ENCODE measurements at regions not wholly inside any gene's neighbourhood (a gene's known extent, or its start where the extent isn't known, plus 50 kb on each side); places are given as distances from the start of the nearest gene placed in this dataset.

GRCh38 chr1:81327743-81328142, 473.0 kb upstream of the ADGRL2 start:
- H3K27me3 ChIP-seq (ENCODE audit: low read depth), result no peaks in the 10 kb centered on the region
- no peak for TF ChIP-seq CTCF (IDR thresholded peaks at IDR 0.05; ENCODE audit: borderline replicate concordance)
- H3K36me3 ChIP-seq, result no peaks in the 10 kb centered on the region
- no peaks in the 10 kb centered on the region for H3K9me3 ChIP-seq (replicated peaks)
- H3K4me3 ChIP-seq, result no peak overlapping the region
- H3K27ac ChIP-seq (replicated peaks), result no peak overlapping the region
- peaks cover 9% of the 10 kb centered on the region for H3K4me1 ChIP-seq
- DNase-seq, result no peak
- intact Hi-C loops (cut with micrococcal nuclease), result no loop called here

GRCh38 chr1:81327103-81327710, 473.5 kb upstream of the ADGRL2 start:
- no peaks in the 10 kb centered on the region for H3K36me3 ChIP-seq
- H3K9me3 ChIP-seq (replicated peaks), result no peaks in the 10 kb centered on the region
- peaks cover 9% of the 10 kb centered on the region for H3K4me1 ChIP-seq
- TF ChIP-seq CTCF (IDR thresholded peaks at IDR 0.05; ENCODE audit: borderline replicate concordance), result no peak
- H3K27me3 ChIP-seq (ENCODE audit: low read depth), result no peaks in the 10 kb centered on the region
- no peak overlapping the region for H3K27ac ChIP-seq (replicated peaks)
- no peak overlapping the region for H3K4me3 ChIP-seq
- no peak for DNase-seq
- intact Hi-C loops (cut with micrococcal nuclease), result no loop called here

GRCh38 chr1:81326212-81326611, 474.5 kb upstream of the ADGRL2 start:
- TF ChIP-seq CTCF (IDR thresholded peaks at IDR 0.05; ENCODE audit: borderline replicate concordance), result no peak
- intact Hi-C loops (cut with micrococcal nuclease), result no loop called here
- H3K4me1 ChIP-seq, result peaks cover 9% of the 10 kb centered on the region
- no peaks in the 10 kb centered on the region for H3K36me3 ChIP-seq
- DNase-seq, result no peak
- no peaks in the 10 kb centered on the region for H3K9me3 ChIP-seq (replicated peaks)
- H3K27me3 ChIP-seq (ENCODE audit: low read depth), result no peaks in the 10 kb centered on the region
- no peak overlapping the region for H3K27ac ChIP-seq (replicated peaks)
- no peak overlapping the region for H3K4me3 ChIP-seq

- Histone ChIP-seq H3K27me3 (ENCODE audit: low read depth) (no peaks in the 10 kb centered on the region), H3K9me3 (replicated peaks) (no peaks in the 10 kb centered on the region), H3K4me3 (no peak overlapping the region), H3K4me1 (peaks cover 4% of the 10 kb centered on the region), H3K36me3 (no peaks in the 10 kb centered on the region), H3K27ac (replicated peaks) (no peak overlapping the region)
- no peak for TF ChIP-seq CTCF (IDR thresholded peaks at IDR 0.05; ENCODE audit: borderline replicate concordance)
- intact Hi-C loops (cut with micrococcal nuclease), result no loop called here
- no peak for DNase-seq
These were observed 475.3 kb upstream of the ADGRL2 start for GRCh38 chr1:81325397-81325796.

DNA sequence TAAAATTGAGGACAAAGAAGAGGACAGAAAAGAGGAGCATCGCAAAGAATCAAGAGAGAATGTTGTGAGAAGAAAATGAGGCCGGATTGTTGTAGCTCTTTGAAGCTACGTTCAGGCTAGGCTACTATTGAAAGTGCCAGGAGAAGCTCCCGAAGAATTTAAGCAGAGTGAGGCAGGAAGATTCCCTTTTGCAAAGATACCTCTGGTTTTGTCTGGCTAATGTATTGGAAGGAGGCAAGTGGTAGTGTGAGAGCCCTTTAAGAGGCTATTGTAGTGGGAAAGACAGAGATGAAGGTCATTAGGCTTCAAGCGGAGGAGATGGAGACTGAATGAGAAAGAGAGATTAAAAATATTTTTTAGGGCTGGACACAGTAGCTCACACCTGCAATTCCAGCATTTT, 476.9 kb upstream of the ADGRL2 start:
- intact Hi-C loops (cut with micrococcal nuclease), result no loop called here
- Histone ChIP-seq H3K9me3 (replicated peaks) (no peaks in the 10 kb centered on the region), H3K36me3 (no peaks in the 10 kb centered on the region), H3K27ac (replicated peaks) (no peak overlapping the region), H3K27me3 (ENCODE audit: low read depth) (no peaks in the 10 kb centered on the region), H3K4me3 (no peak overlapping the region), H3K4me1 (no peaks in the 10 kb centered on the region)
- no peak for DNase-seq
- no peak for TF ChIP-seq CTCF (IDR thresholded peaks at IDR 0.05; ENCODE audit: borderline replicate concordance)
